HG03066 (cell line): ENCODE measurements at regions not wholly inside any gene's neighbourhood (a gene's known extent, or its start where the extent isn't known, plus 50 kb on each side); places are given as distances from the start of the nearest gene placed in this dataset.
"Not testable (repeated sequence)": the region's sequence is repeated elsewhere in the genome, so short reads cannot be mapped to it uniquely, and the experiment has no call there.

ENCODE experiments used
- ATAC-seq: cut with Tn5 transposase; IDR thresholded peaks from one replicate; pipeline ENCODE4 v1.9.1; 2021; ENCODE audit warnings: low read depth; ENCODE audit not compliant: unreplicated experiment

DNA sequence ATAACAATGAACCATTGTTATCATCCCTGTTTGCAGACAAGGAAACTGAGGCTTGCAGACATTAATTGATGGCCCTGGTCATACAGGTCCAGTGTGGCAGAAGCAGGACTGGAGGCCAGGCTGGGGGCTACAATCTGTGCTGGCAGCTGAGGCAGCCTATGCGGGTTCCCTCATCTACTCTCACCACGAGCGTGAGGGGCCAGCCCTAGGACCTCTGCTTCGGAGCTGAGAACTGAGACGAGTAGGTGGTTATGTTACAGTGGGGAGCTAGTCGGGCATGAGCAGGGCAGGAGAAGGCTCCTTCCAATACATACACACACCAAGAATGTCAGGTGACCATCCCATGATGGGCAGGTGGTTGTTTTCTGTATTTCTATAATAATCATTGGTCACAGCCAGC lies 82.2 kb upstream of the ASB18 start:
- ATAC-seq, result no peak

DNA sequence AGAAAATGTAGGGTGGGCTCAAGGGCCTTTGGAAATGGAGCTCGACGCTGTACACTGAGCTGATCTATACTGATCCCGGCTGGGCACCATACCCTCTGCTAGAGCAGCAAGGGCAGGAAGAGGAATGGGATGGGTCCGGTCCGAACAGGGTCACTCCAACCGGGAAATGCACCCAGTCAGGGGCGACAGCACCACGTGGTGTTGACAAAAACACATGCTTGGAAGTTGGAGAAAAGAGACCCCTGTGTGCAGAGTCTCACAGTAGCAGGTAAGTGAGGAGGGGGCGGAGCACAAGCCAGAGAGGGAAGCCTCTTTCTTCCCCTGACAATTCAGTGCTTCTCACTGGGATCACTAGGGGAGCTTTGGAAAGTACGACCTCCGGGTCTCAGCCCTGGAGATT lies 84.1 kb upstream of the ASB18 start:
- no peak for ATAC-seq

DNA sequence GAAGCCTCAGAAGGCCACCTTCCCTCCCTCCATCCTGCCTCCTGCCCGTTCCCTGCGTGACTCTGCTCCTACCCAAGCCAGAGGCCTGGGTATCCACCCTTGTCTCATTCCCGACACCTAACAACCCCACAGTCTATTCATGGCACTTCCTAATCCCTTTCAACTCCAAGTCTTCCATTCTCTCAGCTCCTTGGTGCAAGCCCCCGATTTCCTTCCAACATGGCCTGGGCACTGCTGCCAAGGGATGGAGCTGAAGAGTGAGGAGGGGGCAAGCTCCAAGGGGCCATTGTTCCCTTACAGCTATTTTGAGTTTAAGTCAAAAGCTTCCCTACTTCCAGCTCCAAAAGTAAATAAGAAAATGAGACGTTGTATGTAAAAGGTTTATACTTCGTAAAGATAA lies 84.8 kb upstream of the ASB18 start:
- ATAC-seq, result no peak

DNA sequence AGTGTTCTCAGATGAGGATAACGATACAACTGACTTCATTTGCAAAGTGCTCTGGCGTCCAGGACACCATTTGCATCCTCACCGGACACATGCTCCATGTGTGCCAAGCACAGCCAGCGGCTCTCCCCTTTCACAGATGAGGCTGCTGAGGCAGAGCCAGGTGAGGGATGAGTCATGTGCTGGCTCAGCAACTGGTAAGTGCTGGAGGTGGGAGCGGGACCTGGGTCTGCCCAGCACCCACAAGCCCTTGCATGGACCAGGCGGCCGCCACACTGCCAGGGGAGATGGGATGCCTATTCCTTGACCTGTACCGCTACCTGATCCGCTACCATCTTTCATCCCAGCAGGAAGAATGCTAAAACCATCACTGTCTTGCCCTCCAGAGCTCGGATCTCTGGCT lies 86.2 kb upstream of the ASB18 start:
- ATAC-seq, result no peak

DNA sequence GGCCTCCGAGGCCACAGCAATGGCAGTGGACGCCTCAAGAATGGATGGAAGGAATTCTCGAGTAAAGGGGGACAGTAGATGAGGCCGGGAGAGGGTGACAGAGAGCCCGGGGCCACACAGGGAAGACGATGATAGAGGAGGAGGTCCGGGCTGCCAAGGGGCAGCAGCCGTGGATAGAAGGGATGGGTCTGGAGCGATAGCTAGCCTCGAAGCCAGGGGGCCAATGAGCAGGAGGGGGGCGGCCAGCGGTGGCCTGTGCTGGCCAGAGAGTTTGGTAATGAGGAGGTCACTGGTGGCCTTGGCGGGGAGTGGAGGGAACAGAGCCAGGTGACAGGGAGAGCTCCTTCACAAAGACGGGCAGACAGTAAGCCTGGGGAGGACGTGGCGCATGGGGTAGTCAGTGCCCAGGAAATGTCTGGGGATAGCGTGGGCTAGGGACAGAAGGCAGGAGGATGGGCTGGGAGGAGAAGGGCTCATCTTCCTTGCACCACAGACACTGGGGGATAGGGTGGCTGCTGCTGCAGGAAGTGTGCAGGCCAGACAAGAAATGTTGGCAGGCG lies 87.8 kb upstream of the ASB18 start:
- ATAC-seq, result no peak

DNA sequence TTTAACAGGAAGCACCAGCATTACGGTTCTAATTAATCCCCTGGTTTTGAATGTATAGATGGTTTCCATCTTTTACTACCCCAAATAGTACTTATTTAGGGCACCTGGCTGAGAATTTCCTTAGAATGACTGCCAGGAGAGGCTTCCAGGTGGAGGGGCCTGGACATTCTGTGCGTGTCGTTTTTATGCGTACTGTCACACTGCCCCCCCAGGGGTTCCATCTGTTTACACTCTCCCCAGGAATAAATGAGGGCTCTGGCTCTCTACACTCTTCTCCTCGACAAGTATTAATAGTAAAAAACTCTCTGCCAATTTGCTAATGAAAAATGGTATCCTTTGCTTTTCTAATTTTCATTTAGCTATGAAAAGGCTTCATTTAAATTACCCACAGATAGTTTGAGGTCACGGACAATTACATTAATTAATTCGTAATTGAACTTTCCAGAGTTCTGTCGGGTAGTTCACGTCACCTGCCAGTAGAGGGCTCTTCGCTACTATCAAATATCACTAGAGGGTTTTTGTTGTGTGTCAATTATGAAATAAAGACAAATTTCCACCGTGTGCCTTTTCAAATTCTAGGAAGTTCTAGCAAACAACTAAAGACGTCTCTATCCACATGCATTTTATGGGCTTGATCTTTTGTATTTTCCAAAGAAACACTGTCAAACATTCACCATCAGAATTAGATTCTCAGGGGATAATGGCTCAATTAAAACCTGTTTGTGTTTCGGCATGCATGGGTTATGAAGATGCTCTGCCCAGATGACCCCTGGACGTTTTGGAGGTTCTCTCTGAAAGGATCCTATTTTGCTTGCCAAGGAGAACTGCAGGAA lies 88.8 kb upstream of the ASB18 start:
- ATAC-seq, result no peak

DNA sequence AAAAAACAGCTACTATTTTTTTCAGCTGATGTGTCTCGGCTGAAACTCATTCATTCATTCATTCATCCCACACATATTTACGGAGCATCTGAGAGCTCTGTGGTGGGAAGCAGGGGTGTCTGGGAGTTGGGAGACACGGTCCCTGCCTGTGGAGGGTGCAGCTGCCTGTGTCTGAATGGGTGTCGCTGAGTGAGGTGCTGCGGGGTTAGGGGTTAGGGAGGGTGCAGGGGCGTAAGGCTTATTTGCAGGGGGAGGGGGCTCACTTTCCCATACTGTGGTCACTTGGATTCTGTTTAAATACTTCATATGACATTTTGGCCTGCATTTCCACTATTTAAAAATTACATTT lies 89.4 kb upstream of the ASB18 start:
- no peak for ATAC-seq

DNA sequence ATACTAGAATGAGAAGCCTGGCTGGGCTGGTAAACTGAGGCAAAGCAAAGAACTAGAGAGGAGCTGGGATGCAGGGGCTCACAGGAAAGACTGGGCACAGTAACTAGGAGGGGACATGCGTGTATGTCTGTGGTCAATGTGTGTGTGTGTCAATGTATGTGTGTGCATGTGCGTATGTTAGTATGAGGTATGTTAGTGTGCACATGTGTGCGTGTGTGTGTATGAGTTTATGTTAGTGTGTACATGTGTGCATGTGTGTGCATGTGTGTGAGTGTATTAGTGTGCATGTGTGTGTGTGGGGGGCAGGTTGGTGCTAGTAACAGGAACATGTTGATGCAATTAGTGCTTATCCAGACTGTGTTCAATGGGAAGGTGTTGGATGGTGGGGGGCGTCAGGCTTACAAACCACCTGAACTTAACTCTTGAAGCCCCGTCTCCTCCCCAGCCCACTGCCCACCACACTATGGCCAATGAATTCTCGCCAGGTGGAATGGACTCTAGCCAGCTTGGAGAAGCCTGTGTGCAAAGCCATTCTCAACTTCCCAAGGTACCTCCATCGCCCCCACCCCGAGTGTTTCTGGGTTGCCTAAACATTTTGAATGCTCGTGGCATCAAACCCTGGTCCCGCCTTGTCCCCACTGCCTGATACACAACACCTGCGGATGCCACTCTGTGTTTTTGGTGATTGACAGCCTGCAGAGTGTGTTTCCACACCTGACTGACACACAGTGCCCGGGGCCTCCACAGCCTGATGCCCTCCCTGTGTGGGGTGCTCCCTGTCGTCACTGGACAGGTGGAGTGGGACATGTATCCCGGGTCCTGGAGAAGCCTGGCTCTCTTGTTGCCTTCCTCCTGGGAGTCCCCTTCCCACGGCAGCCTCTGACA lies 90.1 kb upstream of the ASB18 start:
- no peak for ATAC-seq

DNA sequence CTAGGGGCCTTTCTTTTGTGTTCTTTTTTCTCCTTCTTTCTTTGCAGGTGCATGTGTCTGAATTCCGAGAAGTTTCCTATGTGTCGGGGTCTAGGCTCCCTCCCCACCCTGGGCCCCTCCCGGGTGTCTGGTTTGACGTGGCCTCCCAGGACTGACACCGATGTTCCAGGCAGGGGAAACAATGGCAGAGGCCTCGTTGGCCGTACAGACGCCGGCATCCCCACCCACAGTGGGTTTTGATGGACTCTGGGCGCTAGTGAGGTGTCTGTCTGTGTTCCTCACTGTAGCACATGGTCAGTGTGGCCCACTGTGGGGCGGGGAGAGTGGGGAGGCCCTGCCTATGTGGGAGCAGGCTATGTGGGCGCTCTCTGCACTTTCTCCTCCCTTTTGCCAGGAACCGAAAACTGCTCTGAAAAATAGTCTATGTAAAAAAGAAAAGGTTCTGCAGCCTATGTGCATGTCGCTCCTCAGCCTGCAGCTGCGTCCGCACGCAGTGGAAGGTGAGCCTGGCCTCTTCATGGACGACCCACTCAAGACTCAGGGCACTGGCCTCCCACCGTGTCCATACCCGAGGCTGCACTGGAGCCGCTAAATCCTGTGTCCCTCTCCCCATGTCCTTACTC lies 90.9 kb upstream of the ASB18 start:
- no peak for ATAC-seq

DNA sequence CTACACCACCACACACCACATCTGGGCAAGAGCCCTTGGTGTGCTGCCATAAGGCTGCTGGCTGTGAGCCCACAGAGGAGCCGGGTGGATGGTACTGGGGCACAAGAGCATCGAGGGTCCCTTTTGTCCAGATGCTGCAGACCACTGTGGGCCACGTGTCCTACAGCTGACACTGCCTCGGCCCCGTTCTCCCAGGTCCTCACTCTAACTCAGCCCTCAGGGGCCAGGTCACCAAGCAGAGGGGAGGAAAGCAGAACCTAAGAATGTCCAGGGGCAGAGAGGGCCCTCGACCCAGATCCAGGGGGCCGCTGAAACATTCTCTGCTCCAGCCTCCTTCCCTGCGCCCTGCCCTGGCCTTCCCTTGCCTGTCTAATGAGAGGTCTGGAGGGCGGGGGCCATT lies 91.7 kb upstream of the ASB18 start:
- no peak for ATAC-seq

DNA sequence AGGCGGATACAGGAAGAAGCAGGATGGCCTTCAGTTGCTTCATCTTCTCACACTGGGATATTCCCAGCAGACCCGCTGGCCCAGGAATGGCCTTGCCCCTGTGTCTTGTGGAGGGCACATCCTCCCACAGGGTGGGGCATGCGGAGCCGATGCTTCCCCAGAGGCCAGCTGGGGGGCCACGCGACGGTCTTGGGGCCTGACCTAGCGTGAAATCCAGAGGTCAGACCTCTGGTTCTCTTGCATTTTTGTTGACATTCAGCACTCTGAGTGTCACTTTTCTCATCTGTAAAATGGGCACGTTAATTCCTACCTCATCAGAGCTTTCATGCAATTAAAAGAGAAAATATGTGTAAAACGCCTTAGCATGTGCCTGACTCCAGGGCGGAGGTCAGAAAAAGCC lies 92.1 kb upstream of the ASB18 start:
- ATAC-seq, result not testable (repeated sequence)

DNA sequence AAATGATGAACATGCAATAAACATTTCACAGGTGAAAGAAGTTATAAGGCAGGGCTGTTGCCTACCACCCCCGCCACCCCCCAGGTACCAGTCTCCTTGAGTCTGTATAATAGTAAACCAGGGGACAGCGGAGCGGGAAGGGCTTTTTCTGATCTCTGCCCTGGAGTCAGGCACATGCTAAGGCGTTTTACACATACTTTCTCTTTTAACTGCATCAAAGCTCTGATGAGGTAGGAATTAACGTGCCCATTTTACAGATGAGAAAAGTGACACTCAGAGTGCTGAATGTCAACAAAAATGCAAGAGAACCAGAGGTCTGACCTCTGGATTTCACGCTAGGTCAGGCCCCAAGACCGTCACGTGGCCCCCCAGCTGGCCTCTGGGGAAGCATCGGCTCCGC lies 94.3 kb upstream of the ASB18 start:
- not testable (repeated sequence) for ATAC-seq

DNA sequence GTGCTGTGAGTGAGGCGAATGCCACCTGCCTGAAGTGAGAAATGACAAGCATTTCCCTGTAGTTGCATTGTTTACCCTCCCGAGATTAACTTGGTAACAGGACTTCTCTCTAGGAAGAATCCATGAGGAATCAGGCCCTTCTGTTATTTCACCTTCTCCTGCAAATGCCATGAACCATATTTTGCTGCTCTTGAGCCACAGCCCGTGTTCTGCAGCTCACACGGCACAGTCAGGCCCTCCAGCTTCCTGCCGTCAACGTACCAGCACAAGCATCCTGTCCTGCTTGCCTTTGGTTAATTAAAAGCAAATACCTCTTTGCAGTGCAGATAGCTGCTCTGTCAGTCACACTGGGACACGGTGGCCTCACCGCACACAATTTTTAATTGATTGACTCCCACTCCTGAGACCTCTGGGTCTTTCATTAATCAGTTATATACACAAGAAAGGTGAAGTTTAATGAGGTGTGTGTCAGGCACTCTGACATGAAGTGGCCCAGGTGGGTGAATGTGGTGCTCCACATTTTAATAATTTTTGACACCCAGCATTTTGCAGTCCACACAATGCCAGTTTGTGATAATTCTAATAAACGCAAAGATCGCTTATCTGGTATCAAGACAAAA lies 95.3 kb upstream of the ASB18 start:
- ATAC-seq, result no peak

DNA sequence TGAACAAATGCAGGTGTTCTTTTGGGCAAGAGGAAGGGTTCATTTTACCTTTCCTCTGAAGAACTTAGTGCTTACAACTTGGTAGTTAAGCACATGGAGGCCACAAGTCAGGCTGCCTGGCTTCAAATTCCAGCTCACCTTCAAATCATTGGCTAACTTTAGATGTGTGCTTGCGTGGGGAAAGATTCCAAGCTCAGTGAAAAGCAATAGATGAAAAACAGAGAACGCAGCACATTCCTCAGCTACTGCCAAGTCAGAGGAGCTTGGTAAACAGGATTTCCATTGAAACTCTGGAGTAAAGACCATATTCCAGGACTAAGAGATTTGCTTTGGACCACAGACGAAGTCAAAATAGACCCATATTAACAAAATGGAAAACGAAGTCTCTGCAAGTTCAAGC lies 96.3 kb upstream of the ASB18 start:
- ATAC-seq, result no peak

DNA sequence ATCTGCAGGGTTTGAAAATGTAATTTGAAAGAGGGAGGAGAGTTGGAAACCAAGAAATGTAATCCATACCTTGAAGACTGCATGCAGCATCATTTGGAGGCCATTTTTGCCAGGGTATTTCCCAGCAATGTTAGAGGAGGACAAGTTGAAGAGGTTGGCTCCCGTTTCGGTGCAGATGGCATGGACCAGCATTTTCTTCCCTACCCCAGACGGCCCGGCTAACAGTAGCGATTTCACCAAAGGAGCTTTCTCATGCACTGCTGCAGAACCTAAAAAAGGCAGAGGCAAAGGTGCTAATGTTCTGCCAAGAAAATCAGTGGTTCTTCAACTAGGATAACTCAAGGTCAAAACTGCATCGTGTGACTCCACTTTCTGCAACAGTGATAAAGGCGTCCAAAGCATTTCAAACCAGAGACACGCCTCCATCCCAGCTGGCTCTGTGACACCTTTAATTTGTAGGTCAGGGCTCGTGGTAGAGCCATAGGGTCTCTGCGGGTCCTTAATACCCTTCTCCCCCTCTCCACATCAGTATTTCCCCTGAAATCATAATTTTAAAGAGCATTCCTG lies 99.6 kb upstream of the ASB18 start:
- no peak for ATAC-seq

DNA sequence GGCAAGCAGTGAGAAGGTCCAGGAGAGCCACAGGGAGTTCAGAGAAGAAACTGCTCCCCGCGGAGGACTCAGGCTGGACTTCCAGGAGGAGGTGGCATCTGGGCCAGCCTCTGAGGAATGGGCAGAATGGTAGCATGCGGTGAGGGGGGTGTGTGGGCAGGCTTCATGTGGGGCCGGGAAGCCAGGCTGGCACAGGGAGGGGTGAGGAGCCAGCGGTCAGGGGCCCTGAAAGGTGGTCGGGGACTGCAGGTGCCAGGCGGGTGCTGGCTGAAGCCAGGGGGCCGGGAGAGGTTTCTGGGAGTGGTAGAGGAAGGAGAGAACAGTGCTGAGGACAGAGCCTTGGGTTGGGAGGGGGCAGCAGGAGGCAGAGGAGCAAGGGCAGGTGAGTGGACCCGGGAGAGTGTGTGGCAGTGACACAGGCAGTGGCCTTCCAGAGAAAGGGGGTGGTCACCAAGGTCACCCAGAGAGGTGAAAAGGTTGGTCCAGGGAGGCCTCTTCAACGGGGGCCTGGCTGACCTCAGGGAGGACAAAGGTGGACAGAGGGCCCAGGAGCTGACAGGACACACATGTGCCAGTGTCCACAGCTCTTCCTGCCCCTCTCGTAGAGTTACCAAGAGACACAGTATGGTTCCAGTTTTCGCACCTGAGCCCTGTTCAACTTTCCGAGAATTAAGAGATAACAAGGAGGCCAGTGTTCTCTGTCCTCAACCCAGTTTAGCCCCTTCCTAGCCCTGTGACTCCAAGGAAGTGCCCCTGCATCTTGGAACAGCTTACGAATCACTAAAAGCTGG lies 101.2 kb upstream of the ASB18 start:
- no peak for ATAC-seq

DNA sequence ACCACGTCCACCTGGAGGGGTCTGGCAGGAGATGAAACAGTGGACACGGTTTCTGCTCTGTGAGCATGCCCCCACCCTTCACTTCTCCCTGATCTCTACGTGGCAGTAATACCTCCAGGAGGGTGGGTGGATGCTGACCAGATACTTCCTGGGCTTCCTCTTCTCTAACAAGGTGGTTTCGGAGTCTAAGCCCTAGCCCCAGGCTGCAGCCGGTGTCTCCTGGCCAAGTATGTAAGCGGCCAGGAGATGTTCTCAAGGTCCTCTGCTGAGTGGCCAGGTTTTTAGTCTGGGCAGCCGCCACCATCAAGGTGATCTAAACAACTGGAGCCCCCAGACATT lies 101.8 kb upstream of the ASB18 start:
- ATAC-seq, result no peak

DNA sequence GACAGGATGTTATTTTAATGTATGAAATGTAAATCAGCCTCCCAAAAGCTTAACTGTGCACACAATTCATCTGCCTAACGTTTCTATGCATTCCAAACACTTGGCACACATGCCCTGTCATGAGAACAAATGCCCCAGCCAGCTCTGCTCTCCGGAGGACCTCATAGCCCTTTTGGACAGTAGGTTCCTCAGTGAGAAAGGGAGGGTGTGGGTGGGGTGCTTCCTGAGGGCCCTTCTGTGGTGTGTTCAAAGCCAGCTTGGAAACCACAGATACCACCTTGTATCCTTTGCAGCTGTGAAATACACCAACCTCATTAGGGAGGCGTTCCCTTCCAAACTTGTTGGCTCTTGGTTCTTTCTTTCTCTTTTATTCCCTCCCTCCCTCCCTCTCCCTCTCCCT lies 102.2 kb upstream of the ASB18 start:
- no peak for ATAC-seq

DNA sequence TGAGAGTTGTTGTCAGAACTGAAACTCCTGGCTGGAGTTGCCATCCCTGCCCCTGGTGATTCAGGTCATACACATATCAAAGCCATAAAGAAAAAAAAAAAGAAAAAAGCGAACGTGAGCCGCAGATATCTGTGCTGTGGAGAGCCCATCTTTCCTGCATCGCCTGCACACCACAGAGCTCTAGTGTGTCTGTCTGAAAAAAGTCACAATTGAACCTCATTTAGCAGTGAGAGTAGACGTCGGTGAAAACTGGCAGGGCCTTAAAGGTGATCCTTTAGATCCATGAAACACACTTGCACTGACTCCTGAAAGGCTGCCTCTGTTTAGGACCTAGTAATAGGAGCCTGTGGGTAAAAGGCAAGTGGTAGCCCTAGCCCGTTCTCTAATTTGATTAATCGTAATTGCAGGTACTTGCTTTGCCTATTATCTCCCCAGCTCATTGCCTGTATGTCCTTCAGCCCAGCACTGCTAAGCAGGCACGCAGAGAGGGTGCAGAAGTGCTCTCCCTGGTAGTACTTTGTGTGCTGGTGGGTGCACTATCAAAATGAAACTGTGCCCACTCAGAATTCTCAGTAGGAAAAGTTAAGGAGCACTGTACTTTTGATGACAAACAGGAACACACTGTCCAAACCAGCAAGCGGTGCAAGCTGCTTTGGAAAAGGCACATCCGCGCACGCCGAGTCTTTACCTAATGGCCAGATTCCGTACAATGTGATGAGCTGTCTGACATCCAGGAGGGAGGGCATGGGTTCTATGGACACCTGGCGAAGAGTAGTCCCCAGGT lies 103.5 kb upstream of the ASB18 start:
- no peak for ATAC-seq
